B cell (primary cell): ENCODE measurements at regions not wholly inside any gene's neighbourhood (a gene's known extent, or its start where the extent isn't known, plus 50 kb on each side); places are given as distances from the start of the nearest gene placed in this dataset.

Experiments
- ATAC-seq: fragments of 200-7000 bp; cut with Tn5 transposase; one replicate; pipeline ENCODE4 v1.10.0; 2021; ENCODE audit warnings: low read depth, mild to moderate bottlenecking, moderate number of reproducible peaks, moderate library complexity
- CTCF ChIA-PET: fragments of 350-600 bp; sonication (Branson Sonifier 250); formaldehyde crosslinking; loops from one replicate; lab custom pipeline; 2021; ENCODE audit warnings: antibody characterized with exemption, inconsistent platforms; lab: Charles Lee
- POLR2A ChIA-PET: fragments of 350-600 bp; sonication (Branson Sonifier 250); formaldehyde crosslinking; loops from one replicate; lab custom pipeline; 2021; ENCODE audit warnings: antibody characterized with exemption; lab: Charles Lee
- DNase-seq: peaks from one replicate; pipeline ENCODE4 v3.0.0; 2013
- H2AFZ ChIP-seq: 2 replicates; pipeline ENCODE4 v1.6.1; 2012; ENCODE audit warnings: mild to moderate bottlenecking, low read depth, low read length; ENCODE audit not compliant: insufficient read depth, poor library complexity, severe bottlenecking
- H3K27ac ChIP-seq, 2 donors: 1 replicate in 1 of 2; 2 replicates in 1 of 2; pipeline ENCODE4 v1.5.1; 2012 to 2013; ENCODE audit warnings: low read length in 2 of 2, mild to moderate bottlenecking in 2 of 2, moderate library complexity in 1 of 2
- H3K27me3 ChIP-seq, 4 experiments: fragments of 200-600 bp in 1 of 4; sonication (generic) in 1 of 4; replicated peaks in 1 of 4; 1 replicate in 2 of 4; 2 replicates in 2 of 4; pipeline versions ENCODE4 v1.6.1 to v1.7.0; 2013 to 2016; ENCODE audit warnings: low read length in 3 of 4, mild to moderate bottlenecking in 2 of 4, mixed read lengths in 1 of 4, moderate library complexity in 1 of 4; ENCODE audit not compliant: insufficient read depth in 4 of 4, control insufficient read depth in 3 of 4; ENCODE audit errors: control extremely low read depth in 1 of 4
- H3K36me3 ChIP-seq, 2 experiments: replicated peaks in 1 of 2; 1 replicate in 1 of 2; 2 replicates in 1 of 2; pipeline versions ENCODE4 v1.6.1 to v1.7.1; 2013; ENCODE audit warnings: low read length in 1 of 2; ENCODE audit not compliant: insufficient read depth in 2 of 2, control insufficient read depth in 1 of 2; ENCODE audit errors: control extremely low read depth in 1 of 2, extremely low read depth in 1 of 2
- H3K4me1 ChIP-seq, 2 donors: fragments of 200-600 bp in 1 of 2; sonication (generic) in 1 of 2; 1 replicate in 1 of 2; 2 replicates in 1 of 2; pipeline versions ENCODE4 v1.5.1 to v1.6.1; 2013 to 2017; ENCODE audit warnings: low read length in 2 of 2; ENCODE audit not compliant: control insufficient read depth in 2 of 2, insufficient read depth in 2 of 2
- H3K4me2 ChIP-seq: replicated peaks from 2 replicates; pipeline ENCODE3; 2012; ENCODE audit warnings: mild to moderate bottlenecking, low read depth, low read length; ENCODE audit not compliant: poor library complexity, severe bottlenecking
- H3K4me3 ChIP-seq, 5 experiments: fragments of 200-600 bp in 1 of 5; sonication (generic) in 1 of 5; 1 replicate in 3 of 5; 2 replicates in 2 of 5; pipeline versions ENCODE4 v1.5.1 to v1.7.0; 2011 to 2016; ENCODE audit warnings: low read length in 4 of 5, mild to moderate bottlenecking in 4 of 5, low read depth in 2 of 5, control low read depth in 1 of 5, moderate library complexity in 1 of 5; ENCODE audit not compliant: insufficient read depth in 1 of 5; ENCODE audit errors: control extremely low read depth in 1 of 5, extremely low read depth in 1 of 5
- H3K79me2 ChIP-seq: fragments of 200-600 bp; sonication (generic); one replicate; pipeline ENCODE4 v1.6.0; 2016; ENCODE audit warnings: low read length; ENCODE audit not compliant: control insufficient read depth, insufficient read depth
- H3K9ac ChIP-seq: fragments of 200-600 bp; sonication (generic); 2 replicates; pipeline ENCODE4 v1.6.1; 2017; ENCODE audit warnings: mild to moderate bottlenecking, low read length, moderate library complexity
- H3K9me3 ChIP-seq, 3 donors: one replicate each; pipeline versions ENCODE4 v1.6.1 to v1.7.1; 2013; ENCODE audit warnings: low read length in 2 of 3; ENCODE audit not compliant: control insufficient read depth in 2 of 3, insufficient read depth in 1 of 3; ENCODE audit errors: control extremely low read depth in 1 of 3
- H4K20me1 ChIP-seq: 2 replicates; pipeline ENCODE4 v1.6.0; 2012; ENCODE audit warnings: mild to moderate bottlenecking, low read length; ENCODE audit not compliant: insufficient read depth, control insufficient read depth, poor library complexity, severe bottlenecking
- H3K27ac Mint-ChIP-seq: one replicate; pipeline ENCODE4 v1.8.0; 2021; ENCODE audit warnings: mixed read lengths
- H3K27me3 Mint-ChIP-seq: one replicate; pipeline ENCODE4 v1.8.0; 2021; ENCODE audit warnings: mixed read lengths
- H3K4me1 Mint-ChIP-seq: one replicate; pipeline ENCODE4 v1.8.0; 2021; ENCODE audit warnings: mixed read lengths
- H3K4me3 Mint-ChIP-seq: one replicate; pipeline ENCODE4 v1.8.0; 2021; ENCODE audit warnings: mixed read lengths
- H3K9me3 Mint-ChIP-seq: one replicate; pipeline ENCODE4 v1.8.0; 2022; ENCODE audit warnings: mixed read lengths; ENCODE audit not compliant: insufficient read depth
- EZH2 ChIP-seq: IDR thresholded peaks from 2 replicates; pipeline ENCODE4 v1.6.1; 2012; ENCODE audit warnings: borderline replicate concordance, low read depth, mild to moderate bottlenecking, moderate library complexity, low read length; ENCODE audit not compliant: insufficient read depth, poor library complexity, severe bottlenecking
- WGBS: methylation state at CpG from one replicate; pipeline ENCODE4 v1.1.5; 2013; ENCODE audit warnings: missing lambda C conversion rate; ENCODE audit not compliant: insufficient coverage; 5-methylcytosine and 5-hydroxymethylcytosine counted together
- intact Hi-C: fragments of 100-400 bp; cut with micrococcal nuclease; formaldehyde crosslinking; loops from one replicate; pipeline ENCODE4 v1.10.0; 2022
- TF ChIP-seq, protein P1 (sequence below): fragments of 200-600 bp; IDR thresholded peaks from one replicate; pipeline ENCODE4 v1.8.0; 2022; ENCODE audit warnings: antibody characterized with exemption, mild to moderate bottlenecking

- TF ChIP-seq, protein P1, sequence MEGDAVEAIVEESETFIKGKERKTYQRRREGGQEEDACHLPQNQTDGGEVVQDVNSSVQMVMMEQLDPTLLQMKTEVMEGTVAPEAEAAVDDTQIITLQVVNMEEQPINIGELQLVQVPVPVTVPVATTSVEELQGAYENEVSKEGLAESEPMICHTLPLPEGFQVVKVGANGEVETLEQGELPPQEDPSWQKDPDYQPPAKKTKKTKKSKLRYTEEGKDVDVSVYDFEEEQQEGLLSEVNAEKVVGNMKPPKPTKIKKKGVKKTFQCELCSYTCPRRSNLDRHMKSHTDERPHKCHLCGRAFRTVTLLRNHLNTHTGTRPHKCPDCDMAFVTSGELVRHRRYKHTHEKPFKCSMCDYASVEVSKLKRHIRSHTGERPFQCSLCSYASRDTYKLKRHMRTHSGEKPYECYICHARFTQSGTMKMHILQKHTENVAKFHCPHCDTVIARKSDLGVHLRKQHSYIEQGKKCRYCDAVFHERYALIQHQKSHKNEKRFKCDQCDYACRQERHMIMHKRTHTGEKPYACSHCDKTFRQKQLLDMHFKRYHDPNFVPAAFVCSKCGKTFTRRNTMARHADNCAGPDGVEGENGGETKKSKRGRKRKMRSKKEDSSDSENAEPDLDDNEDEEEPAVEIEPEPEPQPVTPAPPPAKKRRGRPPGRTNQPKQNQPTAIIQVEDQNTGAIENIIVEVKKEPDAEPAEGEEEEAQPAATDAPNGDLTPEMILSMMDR: no peak
- TF ChIP-seq EZH2: no peak
- H3K9ac ChIP-seq: no peak overlapping the region
- H3K27me3 ChIP-seq: no peaks in the 10 kb centered on the region
- H3K9me3 Mint-ChIP-seq: peaks cover 3% of the 10 kb centered on the region
- intact Hi-C loops: loop anchor here (10.0 kb wide), 1 partner anchor 1499 kb away; no protein-coding TSS in a partner anchor
- 100% methylated on average over 1 of the region's 2 CpGs for WGBS
- H2AFZ ChIP-seq: no peak overlapping the region
- POLR2A ChIA-PET: no interaction called here
- no peak overlapping the region for H3K4me3 ChIP-seq
- ATAC-seq: no peak
- H3K4me3 Mint-ChIP-seq: no peak overlapping the region
- peaks cover 10% of the 10 kb centered on the region for H3K27me3 Mint-ChIP-seq
- H3K36me3 ChIP-seq: no peaks in the 10 kb centered on the region
- DNase-seq: no peak
- no peaks in the 10 kb centered on the region for H4K20me1 ChIP-seq
- H3K27ac Mint-ChIP-seq: no peak overlapping the region
- H3K9me3 ChIP-seq: peaks cover 0 to 4% (median 0%) of the 10 kb centered on the region in 3 donors
- H3K4me1 Mint-ChIP-seq: no peaks in the 10 kb centered on the region
- no peak overlapping the region for H3K4me2 ChIP-seq
- no peaks in the 10 kb centered on the region for H3K79me2 ChIP-seq
- CTCF ChIA-PET: no interaction called here
- H3K4me1 ChIP-seq: no peaks in the 10 kb centered on the region
- no peak overlapping the region for H3K27ac ChIP-seq
Observed at GRCh38 chr6:8223678-8224077, 121.3 kb upstream of the EEF1E1 start.

GRCh38 chr6:8219352-8219943, 117.1 kb upstream of the EEF1E1 start:
- TF ChIP-seq, protein P1: peak; percentile 91
- TF ChIP-seq EZH2: no peak
- Mint-ChIP-seq H3K4me3 (no peak overlapping the region), H3K27ac (no peak overlapping the region), H3K4me1 (no peaks in the 10 kb centered on the region), H3K27me3 (peaks cover 11% of the 10 kb centered on the region), H3K9me3 (peaks cover 3% of the 10 kb centered on the region)
- H4K20me1 ChIP-seq: no peaks in the 10 kb centered on the region
- H3K4me2 ChIP-seq: no peak overlapping the region
- no peak overlapping the region for H3K4me3 ChIP-seq
- DNase-seq (peak; percentile 59), ATAC-seq (peak; percentile 36)
- intact Hi-C loops: loop anchor here (1.0 to 5.0 kb wide), 2 partner anchors 88 to 322 kb away; no protein-coding TSS in a partner anchor
- no peaks in the 10 kb centered on the region for H3K4me1 ChIP-seq
- H2AFZ ChIP-seq: no peak overlapping the region
- no CpG with 5 or more reads among the region's 3 CpGs for WGBS
- H3K79me2 ChIP-seq: no peaks in the 10 kb centered on the region
- no peaks in the 10 kb centered on the region for H3K36me3 ChIP-seq
- H3K27ac ChIP-seq: no peak overlapping the region
- no peaks in the 10 kb centered on the region for H3K9me3 ChIP-seq
- POLR2A ChIA-PET: no interaction called here
- CTCF ChIA-PET: interaction anchor here (0.6 to 4.5 kb wide), 27 partner anchors 7 to 1542 kb away, joined by 3 to 63 read pairs (median 4); partner anchors contain the start of genes BMP6 and EEF1E1
- peaks cover 0 to 5% (median 0%) of the 10 kb centered on the region in 4 experiments for H3K27me3 ChIP-seq
- H3K9ac ChIP-seq: no peak overlapping the region
